GM12864 (cell line): ENCODE measurements at regions not wholly inside any gene's neighbourhood (a gene's known extent, or its start where the extent isn't known, plus 50 kb on each side); places are given as distances from the start of the nearest gene placed in this dataset.

Source experiments
- DNase-seq: peaks from one replicate; pipeline ENCODE4 v3.0.0-alpha.2; 2011; ENCODE audit warnings: low read depth
- H3K4me3 ChIP-seq: 2 replicates; pipeline ENCODE4 v1.5.1; 2011; ENCODE audit warnings: mild to moderate bottlenecking, low read depth, low read length, control low read depth
- TF ChIP-seq, protein P1 (sequence below): IDR thresholded peaks from 2 replicates; pipeline ENCODE4 v1.5.1; 2011; ENCODE audit warnings: low read depth, mild to moderate bottlenecking, moderate library complexity, low read length, control low read depth, inconsistent platforms; ENCODE audit errors: missing control alignments

DNA sequence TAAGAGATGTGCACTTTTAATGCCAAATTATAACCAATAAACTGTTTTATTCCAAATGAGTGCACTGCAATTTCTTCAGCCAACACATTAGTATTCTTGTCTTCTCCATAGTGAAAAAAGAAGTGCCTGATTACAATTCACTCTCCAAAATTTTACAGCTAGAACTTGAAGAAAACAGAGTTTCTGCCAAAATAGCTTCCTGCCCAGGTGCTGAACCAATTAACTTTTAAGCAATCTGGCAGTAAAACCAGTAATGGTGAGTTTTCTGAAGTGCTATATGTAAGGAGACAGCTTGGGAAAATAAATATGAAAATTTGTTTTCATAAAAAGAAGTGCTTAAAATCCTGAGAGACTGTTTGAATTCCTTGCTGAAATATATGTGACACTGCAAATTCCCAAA, 266.0 kb upstream of the NT5E start:
- no peak overlapping the region for H3K4me3 ChIP-seq
- DNase-seq: no peak
- TF ChIP-seq, protein P1, sequence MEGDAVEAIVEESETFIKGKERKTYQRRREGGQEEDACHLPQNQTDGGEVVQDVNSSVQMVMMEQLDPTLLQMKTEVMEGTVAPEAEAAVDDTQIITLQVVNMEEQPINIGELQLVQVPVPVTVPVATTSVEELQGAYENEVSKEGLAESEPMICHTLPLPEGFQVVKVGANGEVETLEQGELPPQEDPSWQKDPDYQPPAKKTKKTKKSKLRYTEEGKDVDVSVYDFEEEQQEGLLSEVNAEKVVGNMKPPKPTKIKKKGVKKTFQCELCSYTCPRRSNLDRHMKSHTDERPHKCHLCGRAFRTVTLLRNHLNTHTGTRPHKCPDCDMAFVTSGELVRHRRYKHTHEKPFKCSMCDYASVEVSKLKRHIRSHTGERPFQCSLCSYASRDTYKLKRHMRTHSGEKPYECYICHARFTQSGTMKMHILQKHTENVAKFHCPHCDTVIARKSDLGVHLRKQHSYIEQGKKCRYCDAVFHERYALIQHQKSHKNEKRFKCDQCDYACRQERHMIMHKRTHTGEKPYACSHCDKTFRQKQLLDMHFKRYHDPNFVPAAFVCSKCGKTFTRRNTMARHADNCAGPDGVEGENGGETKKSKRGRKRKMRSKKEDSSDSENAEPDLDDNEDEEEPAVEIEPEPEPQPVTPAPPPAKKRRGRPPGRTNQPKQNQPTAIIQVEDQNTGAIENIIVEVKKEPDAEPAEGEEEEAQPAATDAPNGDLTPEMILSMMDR: no peak

DNA sequence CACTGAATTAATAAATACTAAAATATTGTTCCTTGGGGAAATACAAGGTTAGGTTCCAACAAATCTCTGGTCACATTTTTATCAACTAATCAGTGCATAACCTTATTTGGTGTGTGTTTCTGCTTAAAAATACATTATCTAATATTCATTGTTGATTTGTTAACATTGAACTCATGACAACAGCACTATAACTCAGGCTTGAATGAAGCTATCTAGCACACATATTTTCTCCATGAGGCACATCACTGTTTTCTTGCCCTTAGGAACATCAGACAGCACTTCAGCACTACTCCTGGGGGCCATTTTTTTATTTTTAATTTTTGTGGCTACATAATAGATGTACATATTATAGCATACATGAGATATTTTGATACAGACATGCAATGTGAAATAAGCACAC, 277.2 kb upstream of the NT5E start:
- TF ChIP-seq, protein P1: no peak
- H3K4me3 ChIP-seq: no peak overlapping the region
- no peak for DNase-seq

DNA sequence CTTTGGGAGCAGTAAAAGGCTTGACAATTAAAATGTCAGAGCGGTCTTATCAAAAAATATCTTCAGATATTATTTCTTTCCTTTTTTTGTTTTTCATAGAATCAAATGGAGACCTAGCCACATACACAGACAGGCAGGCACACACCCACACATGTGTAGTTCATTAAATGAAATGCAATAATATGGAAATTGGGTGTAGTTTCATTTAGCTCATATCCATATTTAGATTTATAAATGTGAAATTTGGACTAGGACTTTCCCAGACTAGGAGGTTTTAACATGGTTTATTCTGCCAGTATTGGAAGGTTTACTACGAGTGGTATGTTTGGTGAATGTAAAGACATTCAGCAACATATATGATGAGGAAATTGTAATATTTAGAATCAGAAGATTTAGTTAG, 277.7 kb upstream of the NT5E start:
- no peak for DNase-seq
- H3K4me3 ChIP-seq: no peak overlapping the region
- TF ChIP-seq, protein P1: no peak

DNA sequence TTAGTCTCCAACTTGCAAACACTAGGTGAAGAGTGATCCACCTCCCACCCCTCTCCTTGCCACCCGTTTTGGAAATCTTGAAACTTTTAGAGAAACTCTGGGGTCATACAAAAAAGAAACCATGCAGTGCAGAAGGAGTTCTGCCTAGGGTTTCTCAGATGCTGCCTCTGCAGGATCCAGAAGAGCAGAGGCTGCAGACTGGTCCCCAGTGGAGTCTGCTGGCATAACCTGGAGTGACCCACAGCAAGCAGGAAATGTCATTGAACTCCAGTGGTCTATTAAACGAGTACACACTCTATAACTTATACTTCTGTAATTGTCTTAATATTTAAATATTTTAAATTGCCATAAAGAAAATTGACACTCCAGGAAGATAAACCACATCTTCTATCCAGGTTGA, 280.7 kb upstream of the NT5E start:
- TF ChIP-seq, protein P1: no peak
- no peak overlapping the region for H3K4me3 ChIP-seq
- DNase-seq: no peak

DNA sequence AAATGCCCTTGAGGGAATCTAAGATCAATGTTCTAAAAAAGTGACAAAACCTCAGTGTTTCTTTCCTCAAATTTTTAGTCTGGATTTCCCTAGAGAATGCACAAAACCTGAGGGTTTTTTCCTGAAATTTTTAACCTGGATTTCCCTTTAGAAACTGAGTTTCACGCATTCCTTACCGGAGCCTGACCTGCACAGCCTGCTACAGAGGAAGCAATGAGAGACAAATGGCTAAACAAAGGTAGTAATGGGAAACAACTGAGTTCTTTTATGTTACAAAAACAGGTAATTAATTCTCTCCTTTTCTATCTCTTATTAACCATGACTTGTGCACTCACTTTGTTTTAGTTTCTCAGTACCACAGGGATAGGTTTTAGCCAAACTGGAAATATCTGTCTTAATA, 281.7 kb upstream of the NT5E start:
- H3K4me3 ChIP-seq: no peak overlapping the region
- TF ChIP-seq, protein P1: no peak
- DNase-seq: no peak

DNA sequence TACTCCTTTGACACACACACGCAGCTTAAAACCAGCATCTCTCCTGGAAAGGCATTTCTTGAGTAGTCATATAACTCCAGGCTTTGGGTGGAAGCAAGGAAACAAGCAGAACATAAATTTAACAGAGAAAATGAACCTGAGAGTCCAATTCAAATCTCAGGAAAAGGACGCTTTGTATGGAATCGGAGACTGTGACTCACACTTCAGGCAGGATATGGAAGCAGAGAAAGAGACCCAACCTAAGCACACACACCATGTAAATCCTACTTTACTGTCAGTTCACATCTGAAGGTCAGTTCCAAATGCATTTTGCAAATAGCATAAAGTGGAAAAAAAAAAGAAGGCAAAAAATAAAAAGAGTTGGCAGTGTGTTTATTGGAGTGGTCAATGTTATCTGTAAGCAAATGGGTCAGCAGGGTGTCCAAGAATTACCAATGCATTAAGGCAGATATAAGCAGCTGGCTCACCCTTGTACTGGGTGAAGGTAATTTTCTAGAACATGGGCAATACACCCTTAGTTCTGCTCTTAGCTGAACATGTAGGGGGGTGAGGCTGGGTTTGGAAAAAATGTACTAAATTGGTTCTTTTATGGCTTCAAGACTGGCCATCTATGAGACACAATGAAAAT, 283.7 kb upstream of the NT5E start:
- no peak for DNase-seq
- TF ChIP-seq, protein P1: no peak
- H3K4me3 ChIP-seq: no peak overlapping the region
